NCI-H524 (cell line): ENCODE measurements at regions not wholly inside any gene's neighbourhood (a gene's known extent, or its start where the extent isn't known, plus 50 kb on each side); places are given as distances from the start of the nearest gene placed in this dataset.
"Not testable (repeated sequence)": the region's sequence is repeated elsewhere in the genome, so short reads cannot be mapped to it uniquely, and the experiment has no call there.

Source experiments
- DNase-seq, 2 experiments: peaks; one replicate each; lab custom pipeline; 2025; lab: John Stamatoyannopoulos, UW

DNA sequence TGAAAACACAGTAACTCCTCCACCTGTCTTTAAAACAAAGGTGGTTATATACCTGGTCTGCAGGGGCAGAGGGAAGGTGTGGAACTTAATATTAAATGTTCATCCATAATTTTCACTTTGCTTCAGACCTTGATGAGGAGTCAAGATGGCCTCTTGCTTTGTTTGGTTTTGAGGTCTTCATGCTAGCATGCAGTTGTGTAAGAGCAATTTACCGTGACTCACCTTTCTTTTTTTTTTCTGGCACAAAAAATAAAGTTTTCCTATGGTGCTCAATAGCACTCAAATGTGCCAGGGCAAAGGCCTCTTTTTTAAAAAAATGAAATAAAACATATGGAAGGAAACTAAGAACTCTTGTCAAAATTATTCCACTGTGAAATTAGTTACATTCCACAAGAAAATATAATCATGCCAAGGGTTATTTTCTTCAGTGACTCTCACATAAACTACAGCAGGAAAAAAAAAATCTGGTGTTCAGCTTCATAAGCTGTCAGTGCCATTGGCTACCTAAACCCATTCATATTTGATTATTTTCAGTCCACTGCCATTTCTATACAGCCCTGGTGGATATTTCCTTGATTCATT is 128.2 kb downstream of the SLC7A11 start:
- no peak for DNase-seq

GRCh38 chr4:138112890-138113289 is 129.3 kb downstream of the SLC7A11 start:
- DNase-seq = not testable (repeated sequence)

DNA sequence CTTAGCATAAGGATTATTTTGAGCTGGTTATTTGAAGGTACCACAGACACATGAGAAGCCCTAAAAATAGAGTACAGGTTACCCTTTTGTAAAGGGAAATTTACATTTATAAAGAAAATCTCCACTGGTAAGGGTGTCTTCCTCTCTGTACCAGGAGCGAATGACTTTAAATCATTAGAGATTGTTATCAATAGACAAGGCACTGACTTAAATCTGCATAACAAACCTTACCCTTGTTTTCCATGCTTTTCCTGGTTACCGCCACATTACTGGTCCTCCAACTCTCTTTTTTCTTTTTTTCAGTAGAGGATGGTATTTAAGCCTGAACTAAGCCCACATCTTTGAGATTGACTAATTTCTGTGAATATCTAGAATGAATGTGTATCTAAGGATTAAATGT is 129.8 kb downstream of the SLC7A11 start:
- no peak for DNase-seq

GRCh38 chr4:138111462-138112000 is 130.6 kb downstream of the SLC7A11 start:
- no peak for DNase-seq

- no peak for DNase-seq
These were observed 131.3 kb downstream of the SLC7A11 start for GRCh38 chr4:138110815-138111214.

GRCh38 chr4:138107023-138107422 is 135.1 kb downstream of the SLC7A11 start:
- DNase-seq = no peak

GRCh38 chr4:138105331-138105730 is 136.8 kb downstream of the SLC7A11 start:
- DNase-seq = no peak

GRCh38 chr4:138104284-138104680 is 137.9 kb downstream of the SLC7A11 start:
- DNase-seq = peak in 1 of 2 experiments; percentile 31

- no peak for DNase-seq
These were observed 138.4 kb downstream of the SLC7A11 start for GRCh38 chr4:138103597-138104283.

DNA sequence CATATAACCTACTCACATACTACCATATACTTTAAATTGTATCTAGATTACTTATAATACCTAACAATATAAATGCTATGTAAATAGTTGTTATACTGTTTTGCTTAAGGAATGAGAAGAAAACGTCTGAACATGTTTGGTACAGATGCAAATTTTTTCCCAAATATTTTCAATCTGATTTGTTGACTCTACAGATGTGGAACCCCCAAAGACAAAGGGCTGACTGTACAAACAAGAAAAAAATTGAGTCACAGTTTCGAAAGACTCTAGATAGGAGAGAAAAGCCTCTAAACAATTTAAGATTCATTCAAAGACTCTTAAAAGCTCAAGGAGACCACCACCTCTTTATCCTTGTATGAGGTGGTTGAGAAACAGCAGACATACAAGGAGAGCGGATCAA is 142.8 kb downstream of the SLC7A11 start:
- DNase-seq = no peak

DNA sequence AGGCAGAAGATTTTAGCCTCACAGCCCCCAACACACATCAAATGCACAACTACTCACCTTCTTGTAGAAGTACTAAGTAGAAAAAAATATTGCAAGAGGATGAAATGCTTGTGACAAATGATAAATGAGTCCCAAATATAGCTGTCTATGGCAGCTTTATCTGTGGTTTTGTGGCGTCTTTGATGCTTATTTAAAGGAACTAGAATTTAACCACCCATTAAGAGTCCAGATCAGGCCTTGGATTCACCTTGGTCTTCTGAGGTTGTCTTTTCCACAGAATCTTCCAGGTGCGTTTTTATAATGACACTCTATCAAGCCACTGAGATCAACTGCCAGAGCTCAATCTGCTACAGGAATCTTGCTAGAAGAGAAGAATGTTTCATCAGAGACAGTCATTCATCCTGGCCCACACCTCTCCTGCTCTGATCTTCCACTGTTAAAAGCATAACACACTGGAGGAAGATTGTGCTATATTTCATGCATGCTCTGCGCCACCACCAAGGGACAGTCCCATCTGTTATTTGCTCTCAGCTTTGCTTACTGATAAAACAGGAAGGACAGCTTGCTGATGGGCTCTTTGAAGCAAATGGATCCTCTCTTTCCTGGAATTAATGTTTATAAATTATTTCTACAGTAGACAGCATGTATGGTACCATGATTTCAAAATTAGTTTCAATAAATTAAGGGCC is 144.1 kb downstream of the SLC7A11 start:
- DNase-seq = peak in 1 of 2 experiments; percentile 13

- DNase-seq = no peak
These were observed 145.6 kb downstream of the SLC7A11 start for GRCh38 chr4:138096384-138097062.

GRCh38 chr4:138095378-138095777 is 146.8 kb downstream of the SLC7A11 start:
- DNase-seq = no peak

DNA sequence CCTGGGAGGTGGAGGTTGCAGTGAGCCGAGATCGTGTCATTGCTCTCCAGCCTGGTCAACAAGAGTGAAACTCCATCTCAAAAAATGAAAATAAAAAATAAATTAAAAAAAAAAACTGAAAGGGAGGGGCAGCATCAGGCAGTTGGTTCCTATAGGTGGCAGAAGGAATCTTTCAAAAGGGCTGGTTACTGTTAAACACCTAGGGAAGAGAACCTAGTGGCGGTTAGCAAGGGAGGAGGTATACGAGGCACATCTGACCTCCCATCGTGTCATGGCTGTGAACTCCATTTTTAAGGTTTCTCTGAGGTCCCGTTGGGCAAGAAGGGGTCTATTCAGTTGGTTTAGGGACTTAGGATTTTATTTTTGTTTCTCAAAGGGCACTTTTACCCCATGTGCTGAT is 150.1 kb downstream of the SLC7A11 start:
- DNase-seq = no peak

GRCh38 chr4:138090918-138091676 is 151.1 kb downstream of the SLC7A11 start:
- DNase-seq = no peak

DNA sequence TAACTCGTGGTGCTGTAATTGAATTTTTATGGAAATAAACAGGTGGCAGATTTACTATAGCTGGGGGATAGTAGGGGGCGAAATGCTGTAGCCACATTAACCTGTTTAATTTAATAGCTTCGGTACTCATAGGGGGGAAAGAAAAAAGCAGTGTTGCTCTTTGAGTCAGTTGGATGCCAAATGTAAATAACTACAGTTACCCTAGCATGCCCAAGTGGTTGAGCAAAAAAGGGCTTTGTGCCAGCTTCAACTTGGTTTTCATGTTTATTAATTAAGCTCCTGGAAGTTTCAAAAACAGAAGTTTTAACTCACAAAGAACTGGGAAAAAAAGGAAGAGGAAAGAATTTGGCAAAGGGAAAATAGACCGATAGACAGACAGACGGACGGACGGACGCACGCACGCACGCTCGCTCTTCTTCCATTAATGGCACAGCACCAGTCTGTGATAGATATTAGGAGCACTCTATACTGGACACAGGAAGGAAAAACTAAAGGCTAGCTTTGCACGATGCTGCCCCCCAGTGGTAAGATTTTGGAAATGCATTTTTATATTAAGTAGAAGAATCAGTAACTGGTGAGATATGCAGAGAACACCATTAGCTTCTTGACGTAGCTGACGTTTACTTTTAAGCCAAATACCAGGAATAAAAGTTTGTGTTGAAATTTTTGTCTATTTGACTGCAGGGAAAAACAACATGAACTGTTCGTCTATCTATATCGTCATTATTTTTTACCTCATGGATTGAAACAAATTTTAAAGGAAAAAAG is 151.8 kb downstream of the SLC7A11 start:
- peak; percentile 50 to 61 for DNase-seq

DNA sequence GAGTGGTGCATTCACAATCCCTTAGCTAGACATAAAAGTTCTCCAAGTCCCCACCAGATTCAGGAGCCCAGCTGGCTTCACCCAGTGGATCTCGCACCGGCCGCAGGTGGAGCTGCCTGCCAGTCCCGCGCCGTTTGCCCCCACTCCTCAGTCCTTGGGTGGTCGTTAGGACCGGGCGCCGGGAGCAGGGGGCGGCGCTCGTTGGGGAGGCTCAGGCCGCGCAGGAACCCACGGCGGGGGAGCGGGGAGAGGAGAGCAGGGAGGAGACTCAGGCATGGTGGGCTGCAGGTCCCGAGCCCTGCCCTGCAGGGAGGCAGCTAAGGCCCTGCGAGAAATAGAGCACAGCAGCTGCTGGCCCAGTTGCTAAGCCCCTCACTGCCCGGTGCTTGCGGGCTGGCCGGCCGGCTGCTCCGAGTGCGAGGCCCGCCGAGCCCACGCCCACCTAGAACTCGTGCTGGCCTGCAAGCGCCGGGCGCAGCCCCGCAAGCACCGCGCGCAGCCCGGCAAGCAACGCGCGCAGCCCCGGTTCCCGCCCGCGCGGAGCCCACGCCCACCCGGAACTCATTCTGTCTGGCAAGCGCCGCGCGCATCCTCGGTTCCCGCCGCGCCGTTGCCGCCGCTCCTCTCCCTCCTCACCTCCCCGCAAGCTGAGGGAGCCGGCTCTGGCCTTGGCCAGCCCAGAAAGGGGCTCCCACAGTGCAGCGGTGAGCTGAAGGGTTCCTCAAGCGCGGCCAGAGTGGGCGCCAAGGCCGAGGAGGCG is 153.5 kb downstream of the SLC7A11 start:
- DNase-seq = no peak

DNA sequence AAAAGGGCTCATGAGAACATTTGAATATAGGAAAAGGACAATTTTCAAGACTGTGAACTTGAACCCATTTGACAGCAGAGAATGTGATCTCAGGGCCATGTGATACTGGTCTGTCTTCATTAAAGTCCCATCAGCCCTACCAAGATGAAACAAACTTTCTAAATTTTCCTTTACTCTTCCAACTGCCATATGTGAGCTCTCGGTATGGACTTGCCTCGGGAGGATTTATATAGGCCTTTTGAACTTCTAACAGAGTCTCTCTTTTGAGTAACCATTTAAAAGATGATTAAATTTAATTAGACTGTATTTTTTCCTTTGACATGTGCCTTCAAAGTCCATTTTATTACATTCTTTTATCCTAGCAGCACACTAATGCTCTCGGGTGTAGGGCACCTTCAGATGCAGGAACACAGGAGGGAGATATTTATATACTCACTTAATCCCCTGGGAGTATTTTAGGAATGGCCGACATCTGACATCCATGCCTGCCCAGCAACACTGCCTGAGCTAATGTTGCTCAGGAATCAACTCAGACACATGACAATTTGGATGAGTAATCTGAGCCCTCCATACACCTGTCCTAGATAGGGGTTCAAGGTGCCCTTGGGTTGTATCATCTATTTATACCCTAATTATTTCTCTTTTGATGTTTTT is 155.0 kb downstream of the SLC7A11 start:
- DNase-seq = peak; percentile 1 to 22

- no peak for DNase-seq
These were observed 155.5 kb downstream of the SLC7A11 start for GRCh38 chr4:138086611-138087041.
